Parathyroid adenoma (tissue), 2 donors: ENCODE measurements at regions not wholly inside any gene's neighbourhood (a gene's known extent, or its start where the extent isn't known, plus 50 kb on each side); places are given as distances from the start of the nearest gene placed in this dataset.

ENCODE experiments used
- H2AFZ ChIP-seq: fragments of 300-600 bp; sonication (generic); one replicate; pipeline ENCODE4 v1.7.0; 2017; ENCODE audit warnings: antibody characterized with exemption, mild to moderate bottlenecking
- H3K27ac ChIP-seq: fragments of 300-600 bp; sonication (generic); one replicate; pipeline ENCODE4 v1.7.0; 2017
- H3K27me3 ChIP-seq: fragments of 300-600 bp; sonication (generic); one replicate; pipeline ENCODE4 v1.7.0; 2017; ENCODE audit warnings: low read length; ENCODE audit not compliant: control insufficient read depth, insufficient read depth
- H3K36me3 ChIP-seq: fragments of 300-600 bp; sonication (generic); one replicate; pipeline ENCODE4 v1.7.0; 2017; ENCODE audit warnings: low read length; ENCODE audit not compliant: control insufficient read depth, insufficient read depth
- H3K4me1 ChIP-seq: fragments of 300-600 bp; sonication (generic); one replicate; pipeline ENCODE4 v1.7.0; 2017; ENCODE audit warnings: control low read depth
- H3K4me2 ChIP-seq: fragments of 300-600 bp; sonication (generic); one replicate; pipeline ENCODE4 v1.7.0; 2017; ENCODE audit warnings: low read length
- H3K4me3 ChIP-seq: fragments of 300-600 bp; sonication (generic); one replicate; pipeline ENCODE4 v1.7.0; 2017; ENCODE audit warnings: low read depth, low read length
- H3K79me2 ChIP-seq: fragments of 300-600 bp; sonication (generic); one replicate; pipeline ENCODE4 v1.7.0; 2017; ENCODE audit warnings: control low read depth
- H3K9ac ChIP-seq: fragments of 300-600 bp; sonication (generic); one replicate; pipeline ENCODE4 v1.7.0; 2017; ENCODE audit warnings: mild to moderate bottlenecking
- H3K9me3 ChIP-seq: fragments of 300-600 bp; sonication (generic); one replicate; pipeline ENCODE4 v1.7.0; 2017; ENCODE audit warnings: low read length; ENCODE audit not compliant: control insufficient read depth
- TF ChIP-seq, protein P1 (sequence below): fragments of 300-600 bp; sonication (generic); IDR thresholded peaks from one replicate; pipeline ENCODE4 v1.7.0; 2017; ENCODE audit warnings: antibody characterized with exemption, mild to moderate bottlenecking
- donor health status: primary hyperparathyroidism.

DNA sequence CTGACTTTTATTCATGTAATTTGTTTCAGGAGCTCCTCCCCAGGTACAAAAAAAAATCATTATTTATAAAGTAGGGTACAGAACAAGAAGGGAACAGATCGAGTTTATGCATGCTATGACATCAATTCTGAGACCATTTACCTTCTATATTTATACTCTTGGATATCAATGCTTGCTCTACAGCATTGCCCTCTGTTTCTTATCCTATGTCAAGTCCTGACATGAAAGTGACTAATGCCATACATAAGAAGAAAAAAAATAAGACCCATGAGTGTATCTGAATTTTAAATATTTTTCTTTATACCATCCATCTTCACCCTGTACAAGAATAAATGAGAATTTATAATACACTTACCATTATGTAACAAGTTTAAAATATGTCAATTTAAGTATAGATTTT, 2016.3 kb upstream of the CDH9 start:
- Histone ChIP-seq H3K79me2 (no peaks in the 10 kb centered on the region), H3K4me1 (no peaks in the 10 kb centered on the region), H3K27me3 (no peaks in the 10 kb centered on the region), H3K9ac (no peak overlapping the region), H3K9me3 (no peaks in the 10 kb centered on the region), H3K27ac (no peak overlapping the region), H3K36me3 (no peaks in the 10 kb centered on the region), H3K4me3 (no peak overlapping the region), H3K4me2 (no peak overlapping the region), H2AFZ (no peak overlapping the region)
- TF ChIP-seq, protein P1, sequence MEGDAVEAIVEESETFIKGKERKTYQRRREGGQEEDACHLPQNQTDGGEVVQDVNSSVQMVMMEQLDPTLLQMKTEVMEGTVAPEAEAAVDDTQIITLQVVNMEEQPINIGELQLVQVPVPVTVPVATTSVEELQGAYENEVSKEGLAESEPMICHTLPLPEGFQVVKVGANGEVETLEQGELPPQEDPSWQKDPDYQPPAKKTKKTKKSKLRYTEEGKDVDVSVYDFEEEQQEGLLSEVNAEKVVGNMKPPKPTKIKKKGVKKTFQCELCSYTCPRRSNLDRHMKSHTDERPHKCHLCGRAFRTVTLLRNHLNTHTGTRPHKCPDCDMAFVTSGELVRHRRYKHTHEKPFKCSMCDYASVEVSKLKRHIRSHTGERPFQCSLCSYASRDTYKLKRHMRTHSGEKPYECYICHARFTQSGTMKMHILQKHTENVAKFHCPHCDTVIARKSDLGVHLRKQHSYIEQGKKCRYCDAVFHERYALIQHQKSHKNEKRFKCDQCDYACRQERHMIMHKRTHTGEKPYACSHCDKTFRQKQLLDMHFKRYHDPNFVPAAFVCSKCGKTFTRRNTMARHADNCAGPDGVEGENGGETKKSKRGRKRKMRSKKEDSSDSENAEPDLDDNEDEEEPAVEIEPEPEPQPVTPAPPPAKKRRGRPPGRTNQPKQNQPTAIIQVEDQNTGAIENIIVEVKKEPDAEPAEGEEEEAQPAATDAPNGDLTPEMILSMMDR = no peak

DNA sequence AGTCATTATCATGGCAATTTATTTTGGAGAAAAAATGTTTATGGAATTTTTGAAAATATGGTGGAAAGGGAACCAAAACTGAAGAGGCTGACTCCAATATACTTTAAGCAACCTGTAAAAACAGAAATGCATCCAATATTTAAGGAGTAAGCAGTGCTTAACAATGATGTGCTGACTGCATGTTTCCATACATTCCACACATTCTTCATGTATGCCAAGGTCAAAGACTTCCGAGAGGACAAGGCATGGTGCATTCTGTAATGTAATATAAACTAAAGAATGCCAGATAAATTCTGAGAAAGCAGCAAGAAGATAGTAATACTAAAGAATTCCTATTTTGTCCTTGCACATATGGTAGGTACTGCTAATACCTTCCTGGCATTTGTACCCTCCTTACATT, 2015.9 kb upstream of the CDH9 start:
- no peaks in the 10 kb centered on the region for H3K36me3 ChIP-seq
- H3K4me1 ChIP-seq = no peaks in the 10 kb centered on the region
- H3K4me3 ChIP-seq = no peak overlapping the region
- no peaks in the 10 kb centered on the region for H3K27me3 ChIP-seq
- no peak overlapping the region for H3K27ac ChIP-seq
- no peaks in the 10 kb centered on the region for H3K9me3 ChIP-seq
- no peak overlapping the region for H3K4me2 ChIP-seq
- no peak overlapping the region for H3K9ac ChIP-seq
- TF ChIP-seq, protein P1 = no peak
- H3K79me2 ChIP-seq = no peaks in the 10 kb centered on the region
- no peak overlapping the region for H2AFZ ChIP-seq

DNA sequence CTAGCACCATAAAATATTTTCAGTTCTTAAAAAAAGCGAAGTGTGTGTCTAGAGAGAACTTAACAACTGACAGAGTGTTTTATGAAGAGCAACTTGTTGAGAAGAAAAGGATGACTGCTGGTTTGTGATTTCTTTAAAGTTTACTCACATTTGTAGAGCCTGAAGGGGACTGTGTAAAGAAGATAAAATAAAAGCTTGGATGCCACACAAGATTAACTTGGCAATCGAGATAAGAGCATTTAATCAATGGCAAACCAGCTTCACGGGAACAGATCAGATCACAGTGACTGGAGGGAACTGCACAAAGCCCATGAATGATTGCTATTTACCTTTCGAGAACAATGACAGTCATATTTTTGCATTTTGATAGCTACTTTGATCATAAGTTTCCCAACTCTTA, 2013.1 kb upstream of the CDH9 start:
- Histone ChIP-seq H3K4me2 (no peak overlapping the region), H3K27me3 (no peaks in the 10 kb centered on the region), H3K9me3 (no peaks in the 10 kb centered on the region), H3K4me3 (no peak overlapping the region), H3K79me2 (no peaks in the 10 kb centered on the region), H3K27ac (no peak overlapping the region), H3K9ac (no peak overlapping the region), H2AFZ (no peak overlapping the region), H3K4me1 (no peaks in the 10 kb centered on the region), H3K36me3 (no peaks in the 10 kb centered on the region)
- TF ChIP-seq, protein P1 = no peak

DNA sequence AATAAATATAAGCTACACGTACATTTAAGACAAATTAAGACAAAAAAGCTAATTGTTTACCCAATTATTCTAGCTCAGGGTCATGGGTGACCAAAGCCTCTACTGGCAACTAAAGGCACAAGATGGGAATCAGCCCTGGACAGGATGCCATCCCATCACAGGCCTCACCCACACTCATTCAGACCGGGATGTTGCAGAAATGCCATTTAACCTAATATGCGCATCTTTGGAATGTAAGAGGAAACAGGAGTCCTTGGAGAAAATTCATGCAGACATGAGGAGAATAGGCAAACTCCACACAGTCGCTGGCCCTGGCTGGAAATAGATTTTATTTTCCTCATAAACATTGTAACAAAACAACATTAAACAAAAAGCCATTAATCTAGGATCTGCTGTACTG, 2003.8 kb upstream of the CDH9 start:
- H3K4me3 ChIP-seq = no peak overlapping the region

DNA sequence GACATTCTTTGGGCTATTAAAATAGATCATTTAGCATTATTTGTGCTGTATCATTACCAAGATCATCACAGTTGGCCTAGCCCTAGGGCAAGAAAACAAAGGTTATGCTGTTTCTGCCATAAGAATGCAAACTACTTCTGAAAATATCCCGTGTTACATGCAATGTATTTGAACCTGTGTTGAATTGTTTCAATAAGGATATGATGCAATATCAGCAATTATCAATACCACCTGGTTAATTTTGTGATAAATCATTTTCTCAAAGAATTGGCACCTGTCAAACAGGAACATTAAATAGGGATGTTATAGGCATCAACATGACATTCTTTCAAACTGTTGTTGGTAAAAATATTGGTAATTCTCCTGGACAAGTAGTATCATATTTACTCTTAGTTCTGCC, 2002.0 kb upstream of the CDH9 start:
- Histone ChIP-seq H3K9ac (no peak overlapping the region), H2AFZ (no peak overlapping the region), H3K36me3 (no peaks in the 10 kb centered on the region), H3K4me1 (no peaks in the 10 kb centered on the region), H3K4me3 (no peak overlapping the region), H3K4me2 (no peak overlapping the region), H3K27ac (no peak overlapping the region), H3K79me2 (no peaks in the 10 kb centered on the region), H3K9me3 (no peaks in the 10 kb centered on the region), H3K27me3 (no peaks in the 10 kb centered on the region)
- TF ChIP-seq, protein P1 = no peak

More for the DNA sequence above, 2003.8 kb upstream of the CDH9 start:
- no peak overlapping the region for H3K9ac ChIP-seq
- H3K4me2 ChIP-seq = no peak overlapping the region
- no peaks in the 10 kb centered on the region for H3K27me3 ChIP-seq
- H3K4me1 ChIP-seq = no peaks in the 10 kb centered on the region
- H3K36me3 ChIP-seq = no peaks in the 10 kb centered on the region
- no peak overlapping the region for H3K27ac ChIP-seq
- TF ChIP-seq, protein P1 = no peak
- H3K79me2 ChIP-seq = no peaks in the 10 kb centered on the region
- H3K9me3 ChIP-seq = no peaks in the 10 kb centered on the region
- no peak overlapping the region for H2AFZ ChIP-seq
